GM23248 (cell line): ENCODE measurements at regions not wholly inside any gene's neighbourhood (a gene's known extent, or its start where the extent isn't known, plus 50 kb on each side); places are given as distances from the start of the nearest gene placed in this dataset.

ENCODE experiments used
- EZH2 ChIP-seq: fragments of 200-600 bp; sonication (generic); IDR thresholded peaks from 2 replicates; pipeline ENCODE4 v1.6.1; 2018; ENCODE audit warnings: antibody characterized with exemption, mild to moderate bottlenecking; ENCODE audit not compliant: insufficient read depth, poor library complexity, severe bottlenecking
- EZH2phosphoT487 ChIP-seq: fragments of 200-600 bp; sonication (generic); IDR thresholded peaks from 2 replicates; pipeline ENCODE4 v1.6.1; 2018; ENCODE audit warnings: antibody characterized with exemption, moderate library complexity, mild to moderate bottlenecking, low read depth; ENCODE audit not compliant: insufficient read depth

DNA sequence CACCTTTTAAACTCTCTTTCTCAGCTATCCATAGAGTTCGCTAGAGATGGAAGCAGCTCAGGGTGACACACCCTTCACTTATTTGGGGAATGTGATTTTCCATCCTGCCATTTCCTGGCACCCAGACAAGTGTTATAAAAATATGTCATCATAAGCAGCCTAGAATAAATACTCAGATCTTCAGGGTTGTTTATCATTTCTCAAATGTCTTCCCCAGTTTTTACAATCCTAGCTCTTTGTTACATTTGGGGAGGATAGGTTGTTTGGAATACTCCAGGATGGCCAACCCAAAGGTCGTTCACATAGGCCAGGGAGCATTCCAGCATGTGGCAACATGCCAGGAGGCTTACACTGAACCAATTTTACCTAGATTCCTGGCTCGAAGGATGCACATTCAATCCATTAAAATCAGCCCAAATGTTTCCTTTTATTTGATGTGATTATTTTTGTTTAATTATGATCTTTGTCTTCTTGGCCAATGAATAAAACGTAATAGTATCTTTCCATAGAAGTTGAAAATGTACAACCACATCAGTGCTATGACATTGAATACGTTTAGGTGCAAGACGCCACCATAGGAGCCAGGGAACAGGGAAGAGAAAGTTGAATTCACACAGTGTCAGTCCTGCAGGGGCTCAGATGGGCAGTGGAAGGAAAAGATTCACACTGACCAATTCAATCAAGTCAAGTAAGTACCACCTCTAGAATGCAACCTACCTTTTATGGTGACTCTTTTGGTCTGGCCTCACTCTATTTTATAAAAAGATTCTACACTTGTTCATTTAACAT, 537.7 kb upstream of the MDFIC2 start:
- TF ChIP-seq EZH2phosphoT487 = no peak
- TF ChIP-seq EZH2 = no peak
